ENCODE measurements at regions not wholly inside any gene's neighbourhood (a gene's known extent, or its start where the extent isn't known, plus 50 kb on each side); places are given as distances from the start of the nearest gene placed in this dataset.

DNA sequence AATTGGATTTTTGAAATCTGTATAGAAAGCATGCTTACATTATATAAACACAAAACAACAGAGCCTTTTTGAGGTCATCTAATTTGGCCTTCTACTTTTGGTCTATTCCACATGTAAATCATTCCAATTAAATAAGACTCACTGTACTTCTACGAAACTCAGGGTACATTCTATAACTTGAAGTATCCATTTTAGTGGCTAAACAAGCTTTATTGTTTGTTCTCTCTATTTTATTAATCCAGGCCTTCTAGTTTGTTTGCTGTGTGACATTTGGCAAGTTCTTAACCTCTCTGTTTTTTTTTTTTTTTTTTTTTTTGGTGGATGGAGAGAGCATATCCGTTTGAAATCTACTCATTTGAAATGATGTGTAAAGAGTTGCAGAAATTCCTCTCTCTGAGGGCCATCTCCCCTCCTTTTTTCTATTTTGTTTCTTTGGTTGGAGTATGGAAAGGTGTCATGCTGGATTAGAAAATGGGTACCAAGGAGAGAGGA lies 58.1 kb upstream of the C12orf71 start:
- TF ChIP-seq, protein P1, sequence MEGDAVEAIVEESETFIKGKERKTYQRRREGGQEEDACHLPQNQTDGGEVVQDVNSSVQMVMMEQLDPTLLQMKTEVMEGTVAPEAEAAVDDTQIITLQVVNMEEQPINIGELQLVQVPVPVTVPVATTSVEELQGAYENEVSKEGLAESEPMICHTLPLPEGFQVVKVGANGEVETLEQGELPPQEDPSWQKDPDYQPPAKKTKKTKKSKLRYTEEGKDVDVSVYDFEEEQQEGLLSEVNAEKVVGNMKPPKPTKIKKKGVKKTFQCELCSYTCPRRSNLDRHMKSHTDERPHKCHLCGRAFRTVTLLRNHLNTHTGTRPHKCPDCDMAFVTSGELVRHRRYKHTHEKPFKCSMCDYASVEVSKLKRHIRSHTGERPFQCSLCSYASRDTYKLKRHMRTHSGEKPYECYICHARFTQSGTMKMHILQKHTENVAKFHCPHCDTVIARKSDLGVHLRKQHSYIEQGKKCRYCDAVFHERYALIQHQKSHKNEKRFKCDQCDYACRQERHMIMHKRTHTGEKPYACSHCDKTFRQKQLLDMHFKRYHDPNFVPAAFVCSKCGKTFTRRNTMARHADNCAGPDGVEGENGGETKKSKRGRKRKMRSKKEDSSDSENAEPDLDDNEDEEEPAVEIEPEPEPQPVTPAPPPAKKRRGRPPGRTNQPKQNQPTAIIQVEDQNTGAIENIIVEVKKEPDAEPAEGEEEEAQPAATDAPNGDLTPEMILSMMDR (IDR thresholded peaks at IDR 0.05): no peak
- TF ChIP-seq POLR2A (IDR thresholded peaks at IDR 0.05): no peak
